COLO668 (cell line): ENCODE measurements at regions not wholly inside any gene's neighbourhood (a gene's known extent, or its start where the extent isn't known, plus 50 kb on each side); places are given as distances from the start of the nearest gene placed in this dataset.
"Not testable (repeated sequence)": the region's sequence is repeated elsewhere in the genome, so short reads cannot be mapped to it uniquely, and the experiment has no call there.

Experiments
- DNase-seq: peaks from one replicate; lab custom pipeline; 2025; ENCODE audit not compliant: unreplicated experiment; lab: John Stamatoyannopoulos, UW

DNA sequence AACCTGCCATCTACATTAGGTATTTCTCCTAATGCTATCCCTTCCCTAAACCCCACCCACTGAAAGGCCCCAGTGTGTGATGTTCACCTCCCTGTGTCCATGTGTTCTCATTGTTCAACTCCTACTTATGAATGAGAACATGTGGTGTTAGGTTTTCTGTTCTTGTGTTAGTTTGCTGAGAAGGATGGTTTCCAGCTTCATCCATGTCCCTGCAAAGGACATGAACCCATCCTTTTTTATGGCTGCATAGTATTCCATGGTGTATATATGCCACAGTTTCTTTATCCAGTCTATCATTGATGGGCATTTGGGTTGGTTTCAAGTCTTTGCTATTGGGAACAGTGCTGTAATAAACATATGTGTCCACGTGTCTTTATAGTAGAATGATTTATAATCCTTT is 149.2 kb downstream of the PCDH7 start:
- DNase-seq, result not testable (repeated sequence)

DNA sequence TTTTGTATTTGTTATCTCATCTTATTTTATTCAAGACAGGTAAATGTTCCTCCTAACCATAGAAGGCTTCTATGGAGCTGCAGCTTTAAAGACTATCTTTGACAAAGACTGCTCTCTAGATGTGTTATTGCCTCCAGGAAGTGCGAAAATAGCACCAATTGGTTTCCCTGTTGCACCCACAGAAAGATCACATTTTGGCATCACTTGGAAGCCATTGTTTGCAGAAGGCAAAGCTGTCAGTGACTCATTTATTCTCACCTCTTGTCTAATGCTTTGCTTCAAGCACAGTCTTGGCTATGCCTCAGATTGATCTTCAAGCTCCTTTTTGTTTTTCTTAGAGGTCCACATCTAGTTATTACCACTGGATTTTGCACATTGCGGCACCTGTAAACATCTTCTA is 150.3 kb downstream of the PCDH7 start:
- DNase-seq, result no peak

DNA sequence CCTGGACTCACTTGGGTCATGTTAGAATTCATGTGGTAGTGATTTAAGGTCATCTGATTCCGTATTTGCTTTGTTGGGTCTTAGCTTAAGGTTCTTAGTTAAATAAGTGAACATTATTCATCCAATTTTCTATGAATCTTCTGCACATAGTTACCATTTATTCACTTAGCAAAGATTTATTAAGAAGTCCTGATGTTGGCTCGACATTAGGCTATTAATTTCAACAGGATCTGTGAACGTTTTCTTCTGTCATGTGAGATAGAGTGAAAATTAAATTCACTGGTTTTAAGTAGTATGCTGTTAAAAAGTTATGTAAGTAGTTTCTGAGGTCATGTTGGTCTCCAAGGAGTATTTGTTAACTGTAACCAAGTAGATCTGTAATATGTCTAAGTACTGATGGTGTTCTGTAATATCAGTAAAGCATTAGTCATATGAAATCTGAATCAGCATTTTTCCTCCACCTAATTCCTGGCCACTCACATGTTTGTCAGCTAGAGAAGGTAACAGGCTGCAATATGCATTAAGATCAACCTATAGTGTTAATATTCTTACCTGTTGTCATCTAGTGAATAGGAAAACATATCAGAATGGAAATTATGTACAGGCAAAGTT is 155.6 kb downstream of the PCDH7 start:
- no peak for DNase-seq

DNA sequence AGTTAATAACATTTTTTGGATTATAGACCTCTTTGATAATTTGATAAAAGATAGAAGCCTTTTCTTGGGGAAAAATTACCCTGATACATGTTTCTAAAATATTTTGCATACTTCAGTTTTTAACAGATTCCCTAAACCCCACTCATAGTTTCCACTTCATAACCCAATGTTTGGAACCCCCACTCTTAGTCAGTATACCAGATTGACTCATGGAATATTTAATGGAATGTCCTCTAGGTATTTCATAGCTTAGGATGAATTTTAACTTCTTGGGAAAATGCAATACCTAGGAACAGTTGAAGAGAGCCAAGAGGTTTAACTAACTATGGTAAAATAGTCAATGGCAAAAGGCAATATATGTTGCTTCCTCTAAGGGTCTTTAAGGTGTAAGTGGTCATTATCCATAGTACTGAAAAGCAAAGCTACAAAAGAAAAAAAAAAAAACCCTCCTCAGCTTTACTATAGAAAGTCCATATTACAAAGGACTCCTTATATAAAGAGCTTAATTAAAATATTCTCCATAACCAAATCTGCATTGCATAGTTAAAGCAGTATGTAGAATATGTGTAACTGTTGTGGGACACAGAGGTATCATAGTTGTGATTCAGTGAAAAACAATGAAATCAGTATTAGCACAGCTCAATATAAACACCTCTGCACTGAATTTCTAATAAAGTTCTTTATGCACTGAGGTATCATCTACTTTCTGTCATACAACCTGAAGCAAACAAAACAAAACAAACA is 159.9 kb downstream of the PCDH7 start:
- DNase-seq, result no peak

DNA sequence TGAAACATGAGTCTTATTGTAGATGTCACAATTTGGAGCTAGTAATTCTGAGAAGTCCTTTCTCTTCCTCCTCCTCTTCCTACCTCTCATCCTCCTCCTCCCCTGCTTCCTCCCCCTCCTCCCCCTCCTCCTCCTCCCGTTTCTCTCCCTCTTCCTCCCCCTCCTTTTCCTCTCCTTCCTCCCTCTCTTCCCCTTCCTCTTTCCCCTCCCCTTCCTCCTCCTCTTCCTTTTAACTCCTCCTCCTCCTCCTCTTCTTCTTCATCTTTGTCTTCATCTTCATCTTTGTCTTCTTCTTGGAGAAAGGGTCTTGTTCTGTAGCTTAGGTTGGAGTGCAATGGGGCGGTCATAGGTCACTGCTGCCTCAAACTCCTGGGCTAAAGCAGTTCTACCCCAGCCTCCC is 161.8 kb downstream of the PCDH7 start:
- DNase-seq, result no peak

DNA sequence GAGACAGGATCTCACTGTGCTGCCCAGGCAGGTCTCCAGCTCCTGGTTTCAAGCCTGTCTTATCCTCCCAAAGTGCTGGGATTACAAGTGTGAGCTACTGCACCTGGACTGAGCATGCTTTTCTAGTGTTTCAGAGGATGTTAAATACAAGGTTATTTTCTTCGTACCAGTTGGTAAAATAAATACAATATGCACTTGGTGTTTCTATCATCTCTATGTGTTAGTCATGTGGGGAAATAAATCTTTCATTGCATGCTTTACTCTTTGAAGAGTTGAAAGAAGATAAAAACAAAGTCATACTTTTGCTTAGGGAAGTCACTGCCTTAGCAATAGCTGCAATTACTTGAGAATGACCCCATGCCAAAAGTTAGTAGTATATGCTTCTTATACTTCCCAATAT is 162.3 kb downstream of the PCDH7 start:
- no peak for DNase-seq

DNA sequence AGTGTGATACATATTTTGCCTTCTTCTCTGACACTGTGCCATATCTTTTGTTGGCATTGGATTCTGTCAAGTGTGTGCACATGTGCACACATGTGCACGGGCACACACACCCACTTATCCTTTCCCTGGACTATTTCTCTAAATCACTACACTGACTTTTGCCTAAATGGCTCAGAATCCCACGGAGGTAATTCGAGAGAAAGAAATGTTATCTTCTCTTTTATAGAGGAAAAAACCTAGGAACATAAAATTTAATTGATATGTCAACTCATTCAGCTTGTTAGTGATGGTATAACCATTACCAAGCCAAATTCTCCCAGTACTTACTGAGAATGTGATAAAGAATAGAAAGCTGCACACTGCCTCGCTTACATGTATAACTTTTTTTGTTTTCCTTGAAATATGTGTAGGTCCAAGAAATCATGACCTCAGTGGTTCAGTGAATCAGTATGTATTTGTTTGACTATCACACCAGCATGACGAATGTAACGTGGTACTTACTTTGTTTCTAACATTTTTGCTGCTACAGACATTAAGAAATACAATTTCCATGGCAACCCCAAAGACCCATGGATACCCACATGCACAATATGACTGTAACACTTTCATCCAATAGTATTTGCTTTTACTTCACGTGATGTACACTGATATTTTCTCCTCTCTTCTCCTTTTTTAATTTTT is 163.0 kb downstream of the PCDH7 start:
- DNase-seq, result no peak

DNA sequence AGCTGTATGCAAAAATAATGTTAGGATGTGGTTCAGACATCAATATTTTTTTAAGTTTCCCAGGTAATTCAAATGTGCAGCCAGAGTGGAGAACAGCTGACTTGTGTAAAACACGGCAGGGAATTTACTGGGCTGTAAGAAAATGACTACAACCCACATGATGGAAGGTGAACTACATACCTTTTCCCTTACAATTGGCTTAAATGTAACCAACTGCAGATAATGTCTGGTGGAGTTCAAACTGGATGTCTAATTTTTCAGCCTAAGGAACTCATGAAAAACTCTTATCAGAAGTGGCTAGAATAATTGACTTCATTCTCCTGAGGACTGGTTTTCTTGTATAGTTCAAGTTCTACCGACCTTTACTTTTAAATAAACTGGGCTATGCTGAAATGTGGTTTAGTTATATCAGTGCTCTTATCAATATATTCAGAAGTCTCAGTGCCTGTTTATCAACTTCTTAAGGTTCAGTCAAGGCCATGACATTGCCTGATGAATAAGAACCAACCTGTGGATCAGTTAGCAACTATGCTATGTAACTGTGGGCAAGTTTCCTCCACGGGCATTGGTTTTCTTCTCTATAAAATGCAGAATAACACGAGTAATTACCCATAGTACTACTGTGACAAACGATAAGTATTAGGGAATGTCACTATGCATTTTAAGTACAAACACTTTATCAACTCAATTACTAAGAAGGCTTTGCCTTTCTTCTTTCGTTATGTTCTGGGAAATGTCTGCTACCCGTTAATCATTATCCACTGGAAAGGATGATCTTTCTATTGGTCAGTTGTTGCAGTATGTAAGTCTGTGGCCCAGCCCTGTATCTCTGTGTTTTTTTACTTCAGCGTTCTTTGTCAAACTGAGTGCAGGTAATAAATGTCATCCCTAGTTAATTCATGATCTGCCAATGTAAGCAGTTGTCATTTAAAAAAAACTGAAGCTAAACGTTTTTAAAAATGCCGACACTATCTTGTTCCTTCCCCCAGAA is 181.6 kb downstream of the PCDH7 start:
- DNase-seq, result no peak

DNA sequence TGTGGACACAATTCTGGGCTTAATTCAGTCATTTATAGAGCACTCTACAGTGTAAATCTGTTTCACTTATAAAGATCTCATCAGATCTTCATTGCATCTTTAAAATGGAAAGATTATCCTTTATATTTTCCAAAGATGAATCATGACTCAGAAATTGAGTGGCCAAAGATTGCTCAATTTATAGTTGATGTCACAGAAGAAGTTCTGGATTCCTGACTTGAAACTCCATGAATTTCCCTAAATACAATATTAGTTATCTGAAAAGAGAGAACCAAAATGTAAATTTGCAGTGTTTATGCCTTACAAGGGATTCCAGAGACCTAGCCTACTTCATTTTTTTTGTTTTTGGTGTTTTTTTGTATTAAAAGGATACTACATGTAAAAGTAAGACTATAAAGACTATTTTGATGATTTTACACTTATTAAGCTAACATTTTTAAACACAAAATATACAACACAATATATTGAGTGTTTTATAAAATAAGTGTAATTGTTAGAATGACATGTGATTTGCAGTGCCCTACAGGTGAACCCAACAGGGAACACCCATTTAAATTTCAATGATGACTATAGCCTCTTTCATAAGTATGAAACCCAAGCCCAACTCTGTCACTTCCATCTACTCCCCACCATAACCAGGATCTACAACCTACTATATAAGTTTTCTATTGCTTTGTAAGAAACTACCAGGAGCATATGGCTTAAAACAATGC is 183.5 kb downstream of the PCDH7 start:
- no peak for DNase-seq

DNA sequence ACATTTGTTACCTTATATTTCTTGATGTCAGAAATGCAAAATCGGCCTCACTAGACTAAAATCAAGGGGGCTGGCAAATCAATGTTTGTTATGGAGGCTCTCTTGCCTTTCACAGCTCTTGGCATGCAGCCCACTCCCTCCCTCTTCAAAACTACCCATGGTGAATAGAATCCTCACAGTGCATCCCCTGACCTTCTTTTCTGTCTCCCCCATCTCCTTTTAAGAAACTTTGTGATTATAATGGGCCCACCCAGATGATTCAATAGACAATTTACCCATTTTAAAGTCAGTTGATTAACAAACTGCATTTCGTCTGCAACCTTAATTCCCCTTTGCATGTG is 184.0 kb downstream of the PCDH7 start:
- DNase-seq, result no peak

DNA sequence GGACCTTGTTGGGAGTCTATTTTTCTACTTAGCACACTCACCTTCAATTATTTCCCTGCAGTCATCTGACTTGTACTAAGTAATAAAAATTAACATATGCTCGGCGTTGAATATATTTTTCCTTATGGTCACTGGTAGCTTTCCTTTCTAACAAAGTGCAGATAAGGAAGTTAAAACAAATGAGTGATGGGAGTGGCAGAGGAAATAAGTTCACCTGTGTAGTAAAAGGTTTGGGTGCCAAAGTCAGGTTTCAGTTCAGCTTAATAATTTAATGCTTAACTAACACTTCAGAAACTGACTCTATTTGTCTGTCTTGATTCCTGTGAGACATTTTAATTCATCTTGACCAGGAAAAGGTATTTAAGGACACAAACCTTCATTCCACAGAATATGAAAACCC is 184.4 kb downstream of the PCDH7 start:
- no peak for DNase-seq

DNA sequence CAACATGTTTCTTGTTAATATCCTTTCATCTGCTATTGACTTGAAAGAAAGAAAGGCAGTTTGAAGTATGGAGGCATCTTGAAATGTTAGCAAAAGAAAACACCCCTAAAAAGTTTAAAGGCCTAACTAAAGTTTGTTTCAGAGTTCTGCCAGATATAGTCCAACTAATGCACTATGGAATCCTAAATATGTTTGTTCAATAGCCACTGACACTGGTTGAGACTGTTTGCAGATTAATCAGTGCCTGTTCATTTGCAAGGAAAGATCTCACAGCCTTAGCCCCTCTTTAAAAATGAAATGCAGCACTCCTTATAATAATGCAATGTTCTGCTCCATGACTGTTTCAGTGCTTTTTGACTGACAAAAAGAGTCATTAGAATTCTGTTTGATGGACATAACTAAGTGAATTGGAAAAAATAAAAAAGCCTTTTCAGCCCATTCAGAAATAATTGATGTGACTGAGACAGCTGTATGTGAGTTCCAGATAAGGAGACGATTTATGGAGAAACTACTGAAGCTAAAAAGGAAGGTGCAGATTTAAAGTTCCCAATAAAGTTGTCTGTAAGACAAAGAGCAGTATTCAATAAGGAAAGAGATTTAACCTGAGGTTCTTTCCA is 192.0 kb downstream of the PCDH7 start:
- DNase-seq, result no peak

DNA sequence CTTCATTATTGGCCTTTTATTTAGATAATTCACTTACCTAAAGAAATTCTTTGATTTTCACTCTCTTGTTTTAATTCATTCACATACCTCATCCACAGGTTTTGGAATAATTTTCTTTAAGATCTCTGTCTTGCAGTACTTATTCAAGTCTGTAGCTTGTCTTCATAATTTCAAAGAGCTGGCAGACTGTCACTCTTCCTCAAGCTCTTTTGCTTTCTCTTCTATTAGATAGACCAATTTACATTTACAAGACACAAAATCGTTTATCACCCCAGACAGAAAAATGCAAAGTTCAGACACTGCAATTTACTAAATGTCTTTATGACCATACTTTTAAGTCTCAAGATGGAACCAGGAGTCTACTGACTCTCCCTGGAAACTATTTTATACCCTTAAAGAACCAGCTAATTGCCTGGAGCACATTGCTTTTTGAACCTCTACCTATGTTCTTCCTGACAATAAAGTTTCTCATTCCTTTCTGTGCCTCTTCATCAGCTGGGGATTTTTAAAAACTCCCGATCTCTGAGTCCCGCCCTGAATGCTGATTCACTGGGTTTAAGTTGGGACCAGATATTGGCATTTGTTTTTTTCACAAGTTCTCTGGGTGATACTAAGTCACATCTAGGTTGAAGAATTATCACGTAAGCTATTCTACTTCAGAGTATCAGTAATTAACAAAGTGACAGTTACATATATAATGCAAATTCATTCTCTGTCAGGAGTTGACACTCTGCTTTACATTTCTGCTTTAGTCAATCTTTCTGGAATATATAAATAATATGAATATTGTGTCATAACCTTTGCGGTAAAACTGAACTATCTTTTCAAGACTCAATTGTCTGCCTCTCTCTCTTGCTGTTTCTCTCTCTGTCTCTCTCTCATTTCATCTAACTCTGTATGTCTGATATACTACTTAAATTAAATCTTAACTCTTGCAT is 196.4 kb downstream of the PCDH7 start:
- no peak for DNase-seq

DNA sequence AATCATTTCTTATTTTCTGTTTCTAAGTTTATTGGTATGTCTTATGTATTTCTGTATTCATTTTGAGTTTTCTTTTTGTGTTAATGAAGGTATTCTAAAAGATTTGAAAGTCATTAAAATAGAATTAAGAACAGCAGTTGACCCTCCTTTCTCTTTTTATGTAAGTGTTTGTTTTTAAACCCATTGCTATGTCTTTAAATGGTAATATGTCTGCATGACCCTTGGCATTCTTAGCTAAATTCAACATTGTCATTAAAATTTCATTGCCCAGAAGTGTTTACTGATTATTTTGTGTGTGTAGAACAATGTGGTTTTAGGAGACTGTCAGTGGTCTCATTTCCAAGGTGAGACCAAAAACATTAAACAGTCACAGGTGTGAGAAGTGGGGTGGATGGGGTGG is 197.8 kb downstream of the PCDH7 start:
- DNase-seq, result no peak

DNA sequence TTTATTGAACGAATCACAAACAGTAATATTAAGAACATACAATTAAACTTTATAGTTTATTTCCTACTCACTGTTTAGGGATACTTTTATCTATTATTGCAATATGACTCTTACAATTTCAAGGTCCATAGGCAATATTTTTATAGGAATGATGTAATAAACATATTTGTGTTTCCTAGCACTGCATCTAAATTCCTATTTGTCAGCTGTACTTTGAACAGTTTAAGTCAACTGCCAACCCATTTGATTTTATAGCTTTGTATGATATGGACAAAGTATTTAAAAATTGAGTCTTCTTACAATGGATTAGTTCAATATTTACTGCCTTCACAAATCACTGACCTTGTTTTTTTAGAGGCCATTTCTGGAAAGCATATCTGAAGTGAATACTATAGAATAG is 199.3 kb downstream of the PCDH7 start:
- DNase-seq, result no peak

DNA sequence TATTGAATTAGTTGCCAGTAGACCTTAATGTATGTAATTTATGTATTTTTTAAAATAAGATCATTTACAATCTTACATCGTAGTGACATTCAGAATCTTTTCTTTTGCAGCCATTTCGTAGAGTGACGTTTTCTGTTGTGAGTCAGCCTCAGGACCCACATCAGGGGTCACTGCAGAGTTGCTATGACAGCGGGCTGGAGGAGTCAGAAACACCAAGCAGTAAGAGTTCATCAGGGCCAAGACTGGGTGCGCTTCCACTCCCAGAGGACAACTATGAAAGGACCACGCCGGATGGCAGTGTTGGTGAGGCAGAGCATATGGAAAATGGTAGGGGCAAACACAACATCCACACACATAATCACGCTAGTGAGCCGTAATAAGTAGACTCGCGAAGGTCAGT is 199.9 kb downstream of the PCDH7 start:
- no peak for DNase-seq

DNA sequence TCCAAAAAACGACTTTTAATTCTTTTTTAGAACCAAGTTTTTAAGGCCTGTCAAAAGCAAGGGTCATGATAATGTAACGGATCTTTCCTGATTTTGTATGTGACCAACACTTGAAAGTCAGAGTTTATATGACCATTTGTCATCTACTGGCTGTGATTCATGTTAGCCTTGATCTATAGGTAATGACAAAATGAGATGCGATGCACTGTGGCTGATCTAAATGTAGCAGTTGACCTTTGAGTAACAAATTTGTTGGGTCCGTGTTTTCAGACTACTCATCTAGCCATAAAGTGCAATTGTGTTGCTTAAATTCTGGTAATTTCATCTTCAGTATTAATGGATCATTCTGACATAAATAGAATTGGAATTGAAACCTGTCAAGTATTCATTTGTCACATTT is 202.5 kb downstream of the PCDH7 start:
- no peak for DNase-seq

DNA sequence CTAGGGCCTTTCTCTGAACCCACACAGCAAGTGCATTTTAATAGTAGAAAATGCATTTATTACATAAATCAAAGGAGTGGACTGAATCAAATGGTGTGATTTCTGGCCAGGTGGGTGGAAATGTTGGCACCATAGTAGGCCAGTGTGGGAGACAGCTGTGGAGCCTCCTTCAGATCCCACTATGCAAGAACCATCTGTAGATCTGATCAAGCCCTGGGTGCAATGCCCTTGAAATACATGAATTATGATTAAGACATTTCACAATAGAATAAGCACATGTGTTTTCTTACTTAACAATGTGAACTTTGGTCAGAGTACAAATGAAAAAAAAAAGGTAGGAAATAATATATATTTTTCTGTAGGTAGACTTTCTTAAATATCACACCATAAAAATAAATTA is 204.3 kb downstream of the PCDH7 start:
- DNase-seq, result no peak

DNA sequence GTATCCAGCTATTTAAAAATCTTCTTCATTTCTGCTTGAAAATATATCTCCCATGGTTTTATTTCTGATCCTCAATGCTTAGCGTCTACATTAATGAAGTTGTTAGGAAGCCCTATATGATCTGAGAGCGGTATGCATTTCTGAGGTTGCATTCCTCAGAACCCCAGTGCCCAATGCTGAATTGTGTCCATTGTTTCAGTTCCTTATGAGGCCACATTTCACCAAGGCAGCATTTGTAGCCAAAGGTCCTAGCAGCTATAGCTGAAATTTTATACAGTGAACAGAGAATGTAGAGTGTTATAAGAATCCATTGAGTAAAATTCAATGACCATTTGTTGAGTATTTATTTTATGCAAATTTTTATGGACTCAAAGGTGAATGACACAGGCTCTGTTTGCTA is 209.5 kb downstream of the PCDH7 start:
- DNase-seq, result no peak
